Esophagus squamous epithelium (tissue), 4 donors: ENCODE measurements at regions not wholly inside any gene's neighbourhood (a gene's known extent, or its start where the extent isn't known, plus 50 kb on each side); places are given as distances from the start of the nearest gene placed in this dataset.

Experiments
- POLR2A ChIP-seq, 4 donors: fragments of 450-650 bp; IDR thresholded peaks; one replicate each; pipeline ENCODE4 v1.6.1; 2017; ENCODE audit warnings: antibody characterized with exemption in 4 of 4, mild to moderate bottlenecking in 4 of 4, moderate library complexity in 3 of 4
- TF ChIP-seq, protein P1 (sequence below), 6 experiments: fragments of 450-650 bp in 4 of 6; fragments of 200-600 bp in 2 of 6; sonication (generic) in 2 of 6; IDR thresholded peaks; one replicate each; pipeline ENCODE4 v1.5.1; 2016 to 2019; ENCODE audit warnings: antibody characterized with exemption in 6 of 6, mild to moderate bottlenecking in 4 of 6, moderate library complexity in 4 of 6

DNA sequence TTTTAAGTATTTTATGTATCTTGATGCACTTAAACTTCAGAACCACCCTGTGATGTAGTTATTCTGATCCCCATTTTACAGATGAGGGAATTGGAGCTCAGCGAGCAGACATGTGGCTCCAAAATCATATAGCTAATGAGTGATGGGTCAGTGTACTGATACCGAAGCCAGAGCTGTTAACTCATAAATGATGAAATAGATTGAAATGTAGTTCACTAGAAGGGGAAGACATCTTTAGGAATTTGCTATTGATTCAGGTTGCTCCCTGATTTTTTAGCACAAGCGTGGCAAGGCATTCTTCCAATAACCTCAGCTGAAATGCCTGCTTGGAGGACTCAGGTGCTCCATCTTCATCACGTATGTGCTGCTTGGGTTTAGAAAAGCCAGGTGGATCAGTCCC lies 228.8 kb downstream of the PTEN start:
- TF ChIP-seq, protein P1, sequence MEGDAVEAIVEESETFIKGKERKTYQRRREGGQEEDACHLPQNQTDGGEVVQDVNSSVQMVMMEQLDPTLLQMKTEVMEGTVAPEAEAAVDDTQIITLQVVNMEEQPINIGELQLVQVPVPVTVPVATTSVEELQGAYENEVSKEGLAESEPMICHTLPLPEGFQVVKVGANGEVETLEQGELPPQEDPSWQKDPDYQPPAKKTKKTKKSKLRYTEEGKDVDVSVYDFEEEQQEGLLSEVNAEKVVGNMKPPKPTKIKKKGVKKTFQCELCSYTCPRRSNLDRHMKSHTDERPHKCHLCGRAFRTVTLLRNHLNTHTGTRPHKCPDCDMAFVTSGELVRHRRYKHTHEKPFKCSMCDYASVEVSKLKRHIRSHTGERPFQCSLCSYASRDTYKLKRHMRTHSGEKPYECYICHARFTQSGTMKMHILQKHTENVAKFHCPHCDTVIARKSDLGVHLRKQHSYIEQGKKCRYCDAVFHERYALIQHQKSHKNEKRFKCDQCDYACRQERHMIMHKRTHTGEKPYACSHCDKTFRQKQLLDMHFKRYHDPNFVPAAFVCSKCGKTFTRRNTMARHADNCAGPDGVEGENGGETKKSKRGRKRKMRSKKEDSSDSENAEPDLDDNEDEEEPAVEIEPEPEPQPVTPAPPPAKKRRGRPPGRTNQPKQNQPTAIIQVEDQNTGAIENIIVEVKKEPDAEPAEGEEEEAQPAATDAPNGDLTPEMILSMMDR (IDR thresholded peaks at IDR 0.05), result no peak
- TF ChIP-seq POLR2A (IDR thresholded peaks at IDR 0.05), result no peak
